H1 (cell line): ENCODE measurements at regions not wholly inside any gene's neighbourhood (a gene's known extent, or its start where the extent isn't known, plus 50 kb on each side); places are given as distances from the start of the nearest gene placed in this dataset.

Source experiments
- CTCF ChIA-PET: fragments of 300-600 bp; sonication (Branson Sonifier 250); formaldehyde crosslinking; loops from one replicate; lab custom pipeline; 2021; ENCODE audit not compliant: partially characterized antibody; lab: Charles Lee
- POLR2A ChIA-PET: fragments of 300-600 bp; sonication (Branson Sonifier 250); formaldehyde crosslinking; loops from one replicate; lab custom pipeline; 2021; ENCODE audit warnings: inconsistent platforms; ENCODE audit not compliant: partially characterized antibody; lab: Charles Lee
- DNase-seq, 2 experiments: peaks; one replicate each; pipeline versions ENCODE4 v3.0.0 to v3.0.0-alpha.2; 2010 to 2022; ENCODE audit warnings: low spot score in 2 of 2, low read depth in 1 of 2, mixed read lengths in 1 of 2
- FAIRE-seq: peaks from 2 replicates; lab custom pipeline; 2011; peaks lifted over from hg19 to GRCh38; lab: Jason Lieb, UNC
- H2AFZ ChIP-seq: 2 replicates; pipeline ENCODE4 v1.8.1; 2012; ENCODE audit warnings: low read length, inconsistent platforms
- H2AK5ac ChIP-seq: 2 replicates; pipeline ENCODE4 v1.6.1; 2013; ENCODE audit warnings: low read depth, low read length
- H2BK120ac ChIP-seq: replicated peaks from 2 replicates; pipeline ENCODE3; 2013; ENCODE audit warnings: low read depth, low read length, inconsistent platforms
- H2BK12ac ChIP-seq: 2 replicates; pipeline ENCODE4 v1.6.1; 2013; ENCODE audit warnings: low read depth, low read length
- H2BK15ac ChIP-seq: 2 replicates; pipeline ENCODE4 v1.6.1; 2013; ENCODE audit warnings: low read length
- H2BK20ac ChIP-seq: 2 replicates; pipeline ENCODE4 v1.6.1; 2013; ENCODE audit warnings: low read length
- H2BK5ac ChIP-seq: 2 replicates; pipeline ENCODE4 v1.6.1; 2013; ENCODE audit warnings: low read depth, low read length
- H3K14ac ChIP-seq: 2 replicates; pipeline ENCODE4 v1.6.1; 2013; ENCODE audit warnings: inconsistent platforms; ENCODE audit not compliant: insufficient read length
- H3K18ac ChIP-seq: 2 replicates; pipeline ENCODE4 v1.6.1; 2013; ENCODE audit warnings: low read length; ENCODE audit errors: extremely low read depth
- H3K23ac ChIP-seq: 2 replicates; pipeline ENCODE4 v1.6.1; 2013; ENCODE audit warnings: inconsistent platforms; ENCODE audit not compliant: insufficient read length
- H3K23me2 ChIP-seq: 2 replicates; pipeline ENCODE4 v1.6.1; 2013; ENCODE audit warnings: low read depth, low read length
- H3K27ac ChIP-seq: 2 replicates; pipeline ENCODE4 v1.6.1; 2011; ENCODE audit warnings: low read depth, low read length, inconsistent platforms
- H3K27me3 ChIP-seq, 4 experiments: replicated peaks in 1 of 4; 1 replicate in 1 of 4; 2 replicates in 3 of 4; pipeline versions ENCODE4 v1.6.1 to v1.8.1; 2011 to 2013; ENCODE audit warnings: low read length in 3 of 4, mild to moderate bottlenecking in 3 of 4, inconsistent platforms in 2 of 4, mixed read lengths in 2 of 4, moderate library complexity in 1 of 4; ENCODE audit not compliant: control insufficient read depth in 3 of 4, insufficient read depth in 3 of 4; ENCODE audit errors: extremely low read depth in 1 of 4
- H3K36me3 ChIP-seq, 4 experiments: 2 replicates each; pipeline versions ENCODE4 v1.6.1 to v1.8.1; 2011 to 2013; ENCODE audit warnings: mild to moderate bottlenecking in 4 of 4, low read length in 3 of 4, moderate library complexity in 2 of 4, control low read depth in 1 of 4, inconsistent platforms in 1 of 4; ENCODE audit not compliant: insufficient read depth in 4 of 4, control insufficient read depth in 2 of 4
- H3K4ac ChIP-seq: replicated peaks from 2 replicates; pipeline ENCODE3; 2013; ENCODE audit warnings: low read length, low read depth, mixed read lengths, inconsistent platforms; ENCODE audit not compliant: insufficient read length
- H3K4me1 ChIP-seq, 4 experiments: replicated peaks in 1 of 4; 1 replicate in 1 of 4; 2 replicates in 3 of 4; pipeline versions ENCODE4 v1.6.1 to v1.8.1; 2011 to 2013; ENCODE audit warnings: low read length in 3 of 4, inconsistent platforms in 2 of 4, mixed read lengths in 1 of 4; ENCODE audit not compliant: insufficient read depth in 4 of 4, control insufficient read depth in 3 of 4
- H3K4me2 ChIP-seq, 2 experiments: 2 replicates each; pipeline versions ENCODE4 v1.6.1 to v1.8.1; 2011 to 2013; ENCODE audit warnings: low read depth in 2 of 2, low read length in 2 of 2, control low read depth in 1 of 2, inconsistent platforms in 1 of 2, mild to moderate bottlenecking in 1 of 2; ENCODE audit not compliant: insufficient read depth in 1 of 2
- H3K4me3 ChIP-seq, 4 experiments: fragments of 200-600, 300-600 bp in 1 of 4; sonication (generic), shearing (Covaris generic), sonication (Bioruptor Twin) in 1 of 4; 2 replicates each; pipeline versions ENCODE4 v1.5.1 to v1.8.1; 2011 to 2016; ENCODE audit warnings: low read length in 4 of 4, low read depth in 3 of 4, control low read depth in 2 of 4, inconsistent platforms in 2 of 4, mild to moderate bottlenecking in 2 of 4, mixed read lengths in 1 of 4, moderate library complexity in 1 of 4; ENCODE audit not compliant: insufficient read depth in 2 of 4; ENCODE audit errors: extremely low read depth in 1 of 4
- H3K56ac ChIP-seq: replicated peaks from 2 replicates; pipeline ENCODE3; 2013; ENCODE audit warnings: low read depth, mild to moderate bottlenecking, mixed read lengths, low read length, inconsistent platforms; ENCODE audit not compliant: insufficient read length
- H3K79me1 ChIP-seq: 2 replicates; pipeline ENCODE4 v1.6.1; 2013; ENCODE audit warnings: low read depth, low read length, control low read depth
- H3K79me2 ChIP-seq, 2 experiments: 2 replicates each; pipeline versions ENCODE4 v1.6.1 to v1.8.1; 2012 to 2013; ENCODE audit warnings: low read length in 2 of 2, mild to moderate bottlenecking in 2 of 2, inconsistent platforms in 1 of 2; ENCODE audit not compliant: insufficient read depth in 2 of 2, control insufficient read depth in 1 of 2
- H3K9ac ChIP-seq, 4 experiments: replicated peaks in 1 of 4; 1 replicate in 1 of 4; 2 replicates in 3 of 4; pipeline versions ENCODE4 v1.6.1 to v1.8.1; 2011 to 2013; ENCODE audit warnings: low read depth in 3 of 4, low read length in 3 of 4, control low read depth in 2 of 4, mild to moderate bottlenecking in 2 of 4, moderate library complexity in 2 of 4, inconsistent platforms in 1 of 4; ENCODE audit errors: extremely low read depth in 1 of 4
- H3K9me3 ChIP-seq, 2 experiments: 2 replicates each; pipeline versions ENCODE4 v1.6.1 to v1.8.1; 2012 to 2013; ENCODE audit warnings: mild to moderate bottlenecking in 2 of 2, moderate library complexity in 2 of 2, control low read depth in 1 of 2, inconsistent platforms in 1 of 2, low read depth in 1 of 2, low read length in 1 of 2, mixed read lengths in 1 of 2; ENCODE audit not compliant: insufficient read depth in 2 of 2
- H4K20me1 ChIP-seq, 2 experiments: replicated peaks in 1 of 2; 2 replicates each; pipeline versions ENCODE3 to v1.8.1; 2011 to 2013; ENCODE audit warnings: inconsistent platforms in 2 of 2, low read length in 2 of 2, mild to moderate bottlenecking in 1 of 2; ENCODE audit not compliant: insufficient read depth in 2 of 2, control insufficient read depth in 1 of 2
- H4K5ac ChIP-seq: 2 replicates; pipeline ENCODE4 v1.6.1; 2013; ENCODE audit warnings: low read length, low read depth, mixed read lengths, inconsistent platforms; ENCODE audit not compliant: insufficient read length
- H4K8ac ChIP-seq: 2 replicates; pipeline ENCODE4 v1.8.0; 2013; ENCODE audit warnings: mild to moderate bottlenecking, moderate library complexity, low read length, inconsistent platforms; ENCODE audit not compliant: insufficient read depth; ENCODE audit errors: extremely low read depth
- H4K91ac ChIP-seq: replicated peaks from 2 replicates; pipeline ENCODE3; 2013; ENCODE audit warnings: low read length, mixed read lengths, inconsistent platforms; ENCODE audit not compliant: insufficient read length
- WGBS, 2 experiments: shearing (Covaris generic) in 1 of 2; methylation state at CpG; one replicate each; pipeline versions ENCODE4 v1.1.6 to v1.1.7; 2013 to 2015; ENCODE audit warnings: low lambda C conversion rate in 2 of 2, mixed read lengths in 2 of 2, inconsistent platforms in 1 of 2, low coverage in 1 of 2, missing lambda C conversion rate in 1 of 2; ENCODE audit not compliant: insufficient replicate concordance in 2 of 2, insufficient coverage in 1 of 2, insufficient read length in 1 of 2; ENCODE audit errors: extremely low coverage in 1 of 2, missing lambda C conversion rate in 1 of 2; 5-methylcytosine and 5-hydroxymethylcytosine counted together
- TF ChIP-seq, protein P1 (sequence below): IDR thresholded peaks from 2 replicates; pipeline ENCODE4 v1.6.1; 2012; ENCODE audit warnings: low read length, inconsistent platforms

- H2AK5ac ChIP-seq, result no peak overlapping the region
- no peak overlapping the region for H3K4ac ChIP-seq
- 85% methylated on average over 9 of the region's 9 CpGs; no CpG with 5 or more reads in 1 of the 2 experiments for WGBS, 2 experiments
- H3K23me2 ChIP-seq, result no peaks in the 10 kb centered on the region
- H2AFZ ChIP-seq, result no peak overlapping the region
- H2BK20ac ChIP-seq, result no peak overlapping the region
- ChIA-PET CTCF (interaction anchor here (1.7 kb wide), 1 partner anchor 18 kb away, joined by 6 read pairs; no protein-coding TSS in a partner anchor), POLR2A (no interaction called here)
- H2BK15ac ChIP-seq, result no peak overlapping the region
- no peak overlapping the region for H2BK5ac ChIP-seq
- H3K23ac ChIP-seq, result no peak overlapping the region
- no peak overlapping the region for H3K4me3 ChIP-seq
- no peaks in the 10 kb centered on the region for H3K27me3 ChIP-seq
- H4K91ac ChIP-seq, result no peak overlapping the region
- H3K14ac ChIP-seq, result no peak overlapping the region
- H3K79me1 ChIP-seq, result no peaks in the 10 kb centered on the region; the same call in 1 of the 2 replicates
- no peak overlapping the region for H3K27ac ChIP-seq
- H2BK120ac ChIP-seq, result no peak overlapping the region
- no peak overlapping the region for H3K9ac ChIP-seq
- FAIRE-seq (no peak), DNase-seq (no peak)
- H3K4me2 ChIP-seq, result no peak overlapping the region
- no peak overlapping the region for H3K18ac ChIP-seq
- H4K20me1 ChIP-seq, result no peaks in the 10 kb centered on the region
- H3K79me2 ChIP-seq, result no peaks in the 10 kb centered on the region
- H3K9me3 ChIP-seq, result no peaks in the 10 kb centered on the region
- H3K4me1 ChIP-seq, result 0 out of 7 replicates have a peak, but pooled peaks cover 0 to 2% (median 0%) of the 10 kb centered on the region in 4 experiments
- no peak overlapping the region for H2BK12ac ChIP-seq
- H4K8ac ChIP-seq, result no peak overlapping the region
- no peak overlapping the region for H3K56ac ChIP-seq
- no peak overlapping the region for H4K5ac ChIP-seq
- no peaks in the 10 kb centered on the region for H3K36me3 ChIP-seq
- TF ChIP-seq, protein P1, sequence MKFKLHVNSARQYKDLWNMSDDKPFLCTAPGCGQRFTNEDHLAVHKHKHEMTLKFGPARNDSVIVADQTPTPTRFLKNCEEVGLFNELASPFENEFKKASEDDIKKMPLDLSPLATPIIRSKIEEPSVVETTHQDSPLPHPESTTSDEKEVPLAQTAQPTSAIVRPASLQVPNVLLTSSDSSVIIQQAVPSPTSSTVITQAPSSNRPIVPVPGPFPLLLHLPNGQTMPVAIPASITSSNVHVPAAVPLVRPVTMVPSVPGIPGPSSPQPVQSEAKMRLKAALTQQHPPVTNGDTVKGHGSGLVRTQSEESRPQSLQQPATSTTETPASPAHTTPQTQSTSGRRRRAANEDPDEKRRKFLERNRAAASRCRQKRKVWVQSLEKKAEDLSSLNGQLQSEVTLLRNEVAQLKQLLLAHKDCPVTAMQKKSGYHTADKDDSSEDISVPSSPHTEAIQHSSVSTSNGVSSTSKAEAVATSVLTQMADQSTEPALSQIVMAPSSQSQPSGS, result no peak
These were observed 1363.4 kb downstream of the BRD1 start for GRCh38 chr22:48464246-48464645.
